ENCODE measurements at regions not wholly inside any gene's neighbourhood (a gene's known extent, or its start where the extent isn't known, plus 50 kb on each side); places are given as distances from the start of the nearest gene placed in this dataset.

- ATAC-seq = no peak
- TF ChIP-seq ZC3H10 (CRISPR knock-in tag; IDR thresholded peaks at IDR 0.05) (no peak), GLIS3 (CRISPR knock-in tag; IDR thresholded peaks at IDR 0.05) (no peak), ZFP3 (CRISPR knock-in tag; IDR thresholded peaks at IDR 0.05) (no peak), SNAI2 (CRISPR knock-in tag; IDR thresholded peaks at IDR 0.05) (no peak), TSHZ2 (CRISPR knock-in tag; IDR thresholded peaks at IDR 0.05) (no peak), ARNTL (CRISPR knock-in tag; IDR thresholded peaks at IDR 0.05; ENCODE audit: borderline replicate concordance, low read depth) (no peak), CSDC2 (CRISPR knock-in tag; IDR thresholded peaks at IDR 0.05) (no peak), ZNF8 (CRISPR knock-in tag; IDR thresholded peaks at IDR 0.05) (no peak), OSR1 (CRISPR knock-in tag; IDR thresholded peaks at IDR 0.05) (no peak), ISL1 (CRISPR knock-in tag; IDR thresholded peaks at IDR 0.05) (no peak)
These were observed 551.1 kb downstream of the EFNA5 start for GRCh38 chr5:107119656-107120055.

- TF ChIP-seq CSRNP3 (CRISPR knock-in tag; IDR thresholded peaks at IDR 0.05) (no peak), CREB5 (CRISPR knock-in tag; IDR thresholded peaks at IDR 0.05; ENCODE audit: low read depth) (no peak), TCF4 (CRISPR knock-in tag; IDR thresholded peaks at IDR 0.05; ENCODE audit: borderline replicate concordance) (no peak), SNAI2 (CRISPR knock-in tag; IDR thresholded peaks at IDR 0.05) (no peak), ZFP3 (CRISPR knock-in tag; IDR thresholded peaks at IDR 0.05) (no peak), BACH2 (CRISPR knock-in tag; IDR thresholded peaks at IDR 0.05; ENCODE audit: borderline replicate concordance) (no peak), ZFP30 (CRISPR knock-in tag; IDR thresholded peaks at IDR 0.05) (no peak), CSDC2 (CRISPR knock-in tag; IDR thresholded peaks at IDR 0.05) (no peak), ZNF70 (CRISPR knock-in tag; IDR thresholded peaks at IDR 0.05) (no peak), PPARA (CRISPR knock-in tag; IDR thresholded peaks at IDR 0.05; ENCODE audit: borderline replicate concordance) (no peak), GLIS3 (CRISPR knock-in tag; IDR thresholded peaks at IDR 0.05) (no peak), ZNF565 (CRISPR knock-in tag; conservative IDR thresholded peaks at IDR 0.05; ENCODE audit: low read depth) (no peak)
- ATAC-seq = no peak
These were observed 552.3 kb downstream of the EFNA5 start for GRCh38 chr5:107118184-107119019.

GRCh38 chr5:107112216-107112615 lies 558.5 kb downstream of the EFNA5 start:
- TF ChIP-seq TSHZ2 (CRISPR knock-in tag; IDR thresholded peaks at IDR 0.05) (no peak), ISL1 (CRISPR knock-in tag; IDR thresholded peaks at IDR 0.05) (no peak), ZNF70 (CRISPR knock-in tag; IDR thresholded peaks at IDR 0.05) (no peak), GLIS3 (CRISPR knock-in tag; IDR thresholded peaks at IDR 0.05) (no peak), PPARA (CRISPR knock-in tag; IDR thresholded peaks at IDR 0.05; ENCODE audit: borderline replicate concordance) (no peak), ZFP3 (CRISPR knock-in tag; IDR thresholded peaks at IDR 0.05) (no peak), RARB (CRISPR knock-in tag; IDR thresholded peaks at IDR 0.05) (no peak)
- no peak for ATAC-seq
